ENCODE measurements at regions not wholly inside any gene's neighbourhood (a gene's known extent, or its start where the extent isn't known, plus 50 kb on each side); places are given as distances from the start of the nearest gene placed in this dataset.

DNA sequence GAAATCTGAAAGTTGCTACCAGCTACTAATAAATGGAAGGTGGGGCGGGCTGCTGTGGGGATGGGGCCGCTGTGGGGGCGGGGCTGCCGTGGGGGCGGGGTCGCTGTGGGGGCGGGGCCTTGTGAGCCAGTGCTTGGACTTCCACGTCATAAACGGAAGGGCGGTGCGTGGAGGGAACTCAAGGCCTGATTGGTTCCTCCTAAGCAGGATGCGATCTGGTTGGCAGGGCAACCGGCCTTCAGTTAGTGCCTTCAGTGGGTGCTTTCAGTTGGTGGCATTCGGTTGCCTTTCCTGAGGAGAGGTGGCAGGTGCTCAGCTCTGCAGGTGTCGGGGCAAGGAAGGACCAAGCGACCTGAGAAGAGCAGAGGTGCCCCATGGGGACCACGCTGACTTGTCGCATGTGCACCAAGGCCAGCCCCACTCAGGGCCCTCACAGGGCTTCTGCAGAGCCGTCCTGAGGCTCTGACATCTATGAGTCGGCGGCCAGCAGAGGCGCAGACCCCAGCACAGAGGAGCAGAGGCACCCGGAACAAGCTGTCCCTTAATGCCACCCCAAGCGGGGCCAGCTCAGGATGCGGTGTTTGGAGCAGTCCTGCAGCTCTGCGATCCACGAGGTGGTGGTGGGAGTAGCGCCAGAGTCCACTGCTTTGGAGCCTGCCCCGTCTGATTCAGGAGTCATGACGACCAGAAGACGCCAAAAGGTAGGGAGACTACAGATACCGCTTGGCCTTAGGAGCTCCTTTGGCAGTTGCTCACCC, 54.4 kb upstream of the PDSS1 start:
- TF ChIP-seq SUZ12 (IDR thresholded peaks at IDR 0.05; ENCODE audit: extremely low read depth, insufficient read depth, insufficient read length), result no peak
- no peak for TF ChIP-seq YY1 (IDR thresholded peaks at IDR 0.05; ENCODE audit: insufficient read depth, insufficient read length)
- TF ChIP-seq ZNF274 (IDR thresholded peaks at IDR 0.05; ENCODE audit: low read depth, low read length), result no peak
